ENCODE measurements at regions not wholly inside any gene's neighbourhood (a gene's known extent, or its start where the extent isn't known, plus 50 kb on each side); places are given as distances from the start of the nearest gene placed in this dataset.
A peak's percentile ranks its signal among the peaks of the same experiment; 100 is the strongest.

DNA sequence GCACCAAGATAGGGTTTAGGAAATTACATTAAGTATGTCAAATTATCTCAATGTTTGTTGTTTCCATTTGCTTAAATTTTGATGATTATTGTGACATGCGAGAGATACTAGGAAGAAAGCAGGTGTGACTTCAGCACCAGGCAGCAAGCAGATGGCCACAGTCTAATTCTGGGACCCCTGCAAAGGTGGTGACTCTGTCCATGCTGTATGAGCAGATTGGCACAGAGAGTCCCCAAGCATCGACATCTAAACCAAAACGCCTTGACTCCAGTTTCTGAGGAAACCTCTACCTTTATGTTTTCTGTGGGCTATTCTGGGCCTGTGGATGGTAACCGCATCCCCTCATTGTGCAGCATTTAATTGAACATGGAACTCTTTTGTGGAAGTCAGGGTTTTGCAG is 670.1 kb upstream of the TMEM132C start:
- H4K20me1 ChIP-seq (replicated peaks in 1 of 2; ENCODE audit: control insufficient read depth in 1 of 2, insufficient read depth in 2 of 2, low read length in 2 of 2) = no peaks in the 10 kb centered on the region
- H3K14ac ChIP-seq (ENCODE audit: insufficient read length) = no peak overlapping the region
- H3K27ac ChIP-seq (ENCODE audit: low read depth, low read length) = no peak overlapping the region
- H2BK12ac ChIP-seq (ENCODE audit: low read depth, low read length) = no peak overlapping the region
- 92% methylated on average over 4 of the region's 4 CpGs; no CpG with 5 or more reads in 1 of the 2 experiments for WGBS, 2 experiments (ENCODE audit: extremely low coverage in 1 of 2, insufficient coverage in 1 of 2, insufficient read length in 1 of 2, insufficient replicate concordance in 2 of 2, low coverage in 1 of 2, low lambda C conversion rate in 2 of 2, missing lambda C conversion rate in 1 of 2)
- H3K79me2 ChIP-seq (ENCODE audit: control insufficient read depth in 1 of 2, insufficient read depth in 2 of 2, low read length in 2 of 2) = no peaks in the 10 kb centered on the region
- H3K9me3 ChIP-seq (ENCODE audit: insufficient read depth in 2 of 2, low read depth in 1 of 2, low read length in 1 of 2) = no peaks in the 10 kb centered on the region
- no peak overlapping the region for H2BK15ac ChIP-seq (ENCODE audit: low read length)
- H3K79me1 ChIP-seq (ENCODE audit: low read depth, low read length) = no peaks in the 10 kb centered on the region
- FAIRE-seq (no peak), DNase-seq (ENCODE audit: low read depth in 1 of 2, low spot score in 2 of 2) (no peak)
- peak overlapping the region; percentile 16 for H4K91ac ChIP-seq (replicated peaks; ENCODE audit: insufficient read length, low read length)
- H3K56ac ChIP-seq (replicated peaks; ENCODE audit: insufficient read length, low read depth, low read length) = no peak overlapping the region
- no peak overlapping the region for H2BK20ac ChIP-seq (ENCODE audit: low read length)
- H4K8ac ChIP-seq (ENCODE audit: extremely low read depth, insufficient read depth, low read length) = no peak overlapping the region
- H3K27me3 ChIP-seq (replicated peaks in 1 of 4; ENCODE audit: control insufficient read depth in 3 of 4, extremely low read depth in 1 of 4, insufficient read depth in 3 of 4, low read length in 3 of 4) = no peaks in the 10 kb centered on the region
- H3K4me2 ChIP-seq (ENCODE audit: insufficient read depth in 1 of 2, low read depth in 2 of 2, low read length in 2 of 2) = no peak overlapping the region
- H4K5ac ChIP-seq (ENCODE audit: insufficient read length, low read depth, low read length) = no peak overlapping the region
- H3K9ac ChIP-seq (replicated peaks in 1 of 4; ENCODE audit: extremely low read depth in 1 of 4, low read depth in 3 of 4, low read length in 3 of 4) = no peak overlapping the region
- ChIA-PET CTCF (ENCODE audit: partially characterized antibody) (no interaction called here), POLR2A (ENCODE audit: partially characterized antibody) (no interaction called here)
- no peaks in the 10 kb centered on the region for H3K36me3 ChIP-seq (ENCODE audit: control insufficient read depth in 2 of 4, insufficient read depth in 4 of 4, low read length in 3 of 4)
- H3K18ac ChIP-seq (ENCODE audit: extremely low read depth, low read length) = no peak overlapping the region
- no peak overlapping the region for H2BK120ac ChIP-seq (replicated peaks; ENCODE audit: low read depth, low read length)
- H3K4ac ChIP-seq (replicated peaks; ENCODE audit: insufficient read length, low read depth, low read length) = no peak overlapping the region
- no peak overlapping the region for H3K23ac ChIP-seq (ENCODE audit: insufficient read length)
- peaks cover 7 to 15% (median 12%) of the 10 kb centered on the region in 4 experiments; a peak in 6 of 7 replicates for H3K4me1 ChIP-seq (replicated peaks in 1 of 4; ENCODE audit: control insufficient read depth in 3 of 4, insufficient read depth in 4 of 4, low read length in 3 of 4)
- no peak overlapping the region for H2AK5ac ChIP-seq (ENCODE audit: low read depth, low read length)
- H3K23me2 ChIP-seq (ENCODE audit: low read depth, low read length) = no peaks in the 10 kb centered on the region
- H2BK5ac ChIP-seq (ENCODE audit: low read depth, low read length) = no peak overlapping the region; the same call in 1 of the 2 replicates
- H2AFZ ChIP-seq (ENCODE audit: low read length) = no peak overlapping the region
- H3K4me3 ChIP-seq (ENCODE audit: extremely low read depth in 1 of 4, insufficient read depth in 2 of 4, low read depth in 3 of 4, low read length in 4 of 4) = no peak overlapping the region
- TF ChIP-seq CBX5 (IDR thresholded peaks at IDR 0.05; ENCODE audit: low read depth, low read length) (no peak), BACH1 (IDR thresholded peaks at IDR 0.05; ENCODE audit: low read length) (no peak), CREB1 (IDR thresholded peaks at IDR 0.05) (no peak), SIRT6 (IDR thresholded peaks at IDR 0.05; ENCODE audit: low read length) (no peak), SP4 (IDR thresholded peaks at IDR 0.05; ENCODE audit: low read length) (no peak), ZNF274 (IDR thresholded peaks at IDR 0.05; ENCODE audit: borderline replicate concordance, extremely low read depth, low read length) (no peak), BCL11A (IDR thresholded peaks at IDR 0.05; ENCODE audit: low read depth in 2 of 2, low read length in 2 of 2) (no peak), KDM5A (IDR thresholded peaks at IDR 0.05; ENCODE audit: low read length) (no peak), MAFK (IDR thresholded peaks at IDR 0.05; ENCODE audit: low read depth, low read length) (no peak), SIX5 (IDR thresholded peaks at IDR 0.05; ENCODE audit: low read depth, low read length) (no peak), GABPA (IDR thresholded peaks at IDR 0.05; ENCODE audit: borderline replicate concordance, insufficient read depth, low read length) (no peak), PHF8 (conservative IDR thresholded peaks at IDR 0.05; ENCODE audit: low read depth, low read length) (no peak), CHD2 (IDR thresholded peaks at IDR 0.05; ENCODE audit: low read length) (no peak), BRCA1 (IDR thresholded peaks at IDR 0.05; ENCODE audit: low read depth, low read length) (no peak), POLR2AphosphoS5 (IDR thresholded peaks at IDR 0.05; ENCODE audit: low read depth, low read length) (no peak)
- TF ChIP-seq, protein P1, sequence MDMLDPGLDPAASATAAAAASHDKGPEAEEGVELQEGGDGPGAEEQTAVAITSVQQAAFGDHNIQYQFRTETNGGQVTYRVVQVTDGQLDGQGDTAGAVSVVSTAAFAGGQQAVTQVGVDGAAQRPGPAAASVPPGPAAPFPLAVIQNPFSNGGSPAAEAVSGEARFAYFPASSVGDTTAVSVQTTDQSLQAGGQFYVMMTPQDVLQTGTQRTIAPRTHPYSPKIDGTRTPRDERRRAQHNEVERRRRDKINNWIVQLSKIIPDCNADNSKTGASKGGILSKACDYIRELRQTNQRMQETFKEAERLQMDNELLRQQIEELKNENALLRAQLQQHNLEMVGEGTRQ (IDR thresholded peaks at IDR 0.05; ENCODE audit: low read length) = no peak
